ENCODE measurements at regions not wholly inside any gene's neighbourhood (a gene's known extent, or its start where the extent isn't known, plus 50 kb on each side); places are given as distances from the start of the nearest gene placed in this dataset.
A peak's percentile ranks its signal among the peaks of the same experiment; 100 is the strongest.
"Not testable (repeated sequence)": the region's sequence is repeated elsewhere in the genome, so short reads cannot be mapped to it uniquely, and the experiment has no call there.

DNA sequence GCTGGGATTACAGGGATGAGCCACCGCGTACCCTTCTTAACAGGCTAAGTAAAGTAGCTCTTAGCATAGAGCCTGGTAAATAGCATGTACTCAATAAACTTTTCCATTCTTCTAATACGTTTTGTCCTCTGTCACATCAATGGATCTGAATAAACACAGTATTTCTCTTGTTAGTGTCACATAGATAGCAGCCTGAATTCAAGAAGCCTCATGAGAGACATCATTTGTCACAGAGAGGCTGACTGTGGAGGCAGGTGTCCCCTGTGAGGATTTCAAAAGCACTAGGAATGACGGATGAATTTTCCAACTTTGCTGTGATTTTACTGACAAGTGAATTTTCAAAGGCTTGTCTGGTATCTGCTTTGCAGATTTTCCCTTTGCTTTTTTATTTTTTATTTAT is 82.6 kb upstream of the CDC14C start:
- no peaks in the 10 kb centered on the region for H3K36me3 ChIP-seq
- TF ChIP-seq, protein P1, sequence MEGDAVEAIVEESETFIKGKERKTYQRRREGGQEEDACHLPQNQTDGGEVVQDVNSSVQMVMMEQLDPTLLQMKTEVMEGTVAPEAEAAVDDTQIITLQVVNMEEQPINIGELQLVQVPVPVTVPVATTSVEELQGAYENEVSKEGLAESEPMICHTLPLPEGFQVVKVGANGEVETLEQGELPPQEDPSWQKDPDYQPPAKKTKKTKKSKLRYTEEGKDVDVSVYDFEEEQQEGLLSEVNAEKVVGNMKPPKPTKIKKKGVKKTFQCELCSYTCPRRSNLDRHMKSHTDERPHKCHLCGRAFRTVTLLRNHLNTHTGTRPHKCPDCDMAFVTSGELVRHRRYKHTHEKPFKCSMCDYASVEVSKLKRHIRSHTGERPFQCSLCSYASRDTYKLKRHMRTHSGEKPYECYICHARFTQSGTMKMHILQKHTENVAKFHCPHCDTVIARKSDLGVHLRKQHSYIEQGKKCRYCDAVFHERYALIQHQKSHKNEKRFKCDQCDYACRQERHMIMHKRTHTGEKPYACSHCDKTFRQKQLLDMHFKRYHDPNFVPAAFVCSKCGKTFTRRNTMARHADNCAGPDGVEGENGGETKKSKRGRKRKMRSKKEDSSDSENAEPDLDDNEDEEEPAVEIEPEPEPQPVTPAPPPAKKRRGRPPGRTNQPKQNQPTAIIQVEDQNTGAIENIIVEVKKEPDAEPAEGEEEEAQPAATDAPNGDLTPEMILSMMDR (IDR thresholded peaks at IDR 0.05), result no peak
- intact Hi-C loops (cut with DNase I), result no loop called here
- DNase-seq, result no peak
- no peak overlapping the region for H3K4me3 ChIP-seq
- H3K9me3 ChIP-seq, result no peaks in the 10 kb centered on the region
- no peak overlapping the region for H3K27ac ChIP-seq
- ATAC-seq, result no peak
- WGBS, 2 donors, result 81 to 82% methylated on average over 4 of the region's 4 CpGs
- H3K27me3 ChIP-seq, result no peaks in the 10 kb centered on the region
- no peaks in the 10 kb centered on the region for H3K4me1 ChIP-seq

DNA sequence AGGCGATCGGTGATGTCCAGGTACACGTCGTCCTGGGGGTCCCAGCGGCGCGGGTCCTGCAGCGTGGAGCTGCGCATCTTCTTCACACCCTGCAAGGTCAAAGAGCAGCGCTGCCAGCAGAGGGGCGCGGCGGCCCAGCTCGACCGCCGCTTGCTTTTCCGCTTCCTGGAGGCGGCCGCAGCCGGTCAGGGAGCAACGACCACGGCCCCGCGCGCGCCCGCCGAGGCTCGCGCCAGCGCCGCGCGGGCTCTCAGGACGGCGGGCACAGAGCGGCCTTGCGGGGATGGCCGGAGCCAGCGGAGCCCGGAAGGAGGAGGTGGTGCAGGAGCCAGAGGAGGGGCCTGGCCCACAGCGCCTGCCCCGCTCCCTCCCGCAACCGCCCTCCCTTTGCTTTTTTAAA is 76.4 kb upstream of the CDC14C start:
- DNase-seq (peak in 1 of 2 donors; percentile 7), ATAC-seq (no peak)
- Histone ChIP-seq H3K27ac (no peak overlapping the region), H3K36me3 (no peaks in the 10 kb centered on the region), H3K4me3 (no peak overlapping the region), H3K4me1 (no peaks in the 10 kb centered on the region), H3K27me3 (peaks cover 0 to 4% (median 0%) of the 10 kb centered on the region in 7 donors), H3K9me3 (no peaks in the 10 kb centered on the region)
- intact Hi-C loops (cut with DNase I), result no loop called here
- TF ChIP-seq, protein P1 (IDR thresholded peaks at IDR 0.05), result no peak
- WGBS, 2 donors, result 20 to 43% methylated on average over 45 of the region's 45 CpGs

DNA sequence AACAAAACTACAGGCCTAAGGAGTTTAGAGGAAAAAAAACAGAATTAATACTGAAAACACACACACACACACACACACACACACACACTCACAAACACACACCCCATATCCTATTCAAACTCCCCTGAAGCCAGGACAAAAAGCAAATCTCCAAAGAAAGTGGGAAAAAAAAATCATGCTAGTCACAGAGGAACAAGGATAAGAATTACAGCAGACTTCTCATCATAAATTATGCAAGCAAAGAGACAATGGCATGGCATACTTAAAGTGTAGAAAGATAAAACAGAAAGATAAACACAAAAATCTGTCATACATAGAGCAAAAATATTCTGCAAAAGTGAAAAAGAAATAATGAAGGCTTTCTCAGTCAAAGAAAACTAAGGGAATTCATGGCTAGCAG is 63.9 kb upstream of the CDC14C start:
- ATAC-seq; H3K36me3 ChIP-seq; H3K4me3 ChIP-seq; H3K4me1 ChIP-seq; H3K27ac ChIP-seq; H3K27me3 ChIP-seq; DNase-seq; intact Hi-C loops (cut with DNase I): not testable (repeated sequence)
- peaks cover 0 to 26% (median 4%) of the 10 kb centered on the region in 11 donors for H3K9me3 ChIP-seq

DNA sequence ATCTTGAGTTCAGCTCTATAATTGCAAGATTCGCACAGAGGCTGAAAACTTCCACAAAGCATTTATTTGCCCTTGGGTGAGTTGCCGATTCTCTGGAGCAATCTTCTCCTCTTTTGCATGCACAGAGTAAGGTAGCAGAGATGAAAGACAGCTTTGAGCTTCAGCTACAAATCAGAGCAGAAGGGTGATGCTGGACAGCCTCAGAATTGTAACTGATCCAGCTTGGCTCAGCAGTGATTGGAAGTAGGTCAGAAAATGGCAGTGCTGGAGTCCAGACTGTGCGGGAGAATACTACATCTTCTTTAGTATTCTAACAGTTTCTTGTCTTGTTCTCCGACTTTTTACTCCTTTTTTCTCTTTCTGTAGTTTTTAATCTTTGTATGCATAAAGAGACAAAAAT is 55.4 kb upstream of the CDC14C start:
- Histone ChIP-seq H3K27ac (no peak overlapping the region), H3K4me3 (no peak overlapping the region), H3K27me3 (peaks cover 0 to 9% (median 0%) of the 10 kb centered on the region in 7 donors), H3K9me3 (no peaks in the 10 kb centered on the region), H3K36me3 (no peaks in the 10 kb centered on the region), H3K4me1 (no peaks in the 10 kb centered on the region)
- intact Hi-C loops (cut with DNase I), result no loop called here
- 68 to 79% methylated on average over 4 of the region's 4 CpGs for WGBS, 2 donors
- TF ChIP-seq, protein P1 (IDR thresholded peaks at IDR 0.05), result no peak
- ATAC-seq (no peak), DNase-seq (no peak)

DNA sequence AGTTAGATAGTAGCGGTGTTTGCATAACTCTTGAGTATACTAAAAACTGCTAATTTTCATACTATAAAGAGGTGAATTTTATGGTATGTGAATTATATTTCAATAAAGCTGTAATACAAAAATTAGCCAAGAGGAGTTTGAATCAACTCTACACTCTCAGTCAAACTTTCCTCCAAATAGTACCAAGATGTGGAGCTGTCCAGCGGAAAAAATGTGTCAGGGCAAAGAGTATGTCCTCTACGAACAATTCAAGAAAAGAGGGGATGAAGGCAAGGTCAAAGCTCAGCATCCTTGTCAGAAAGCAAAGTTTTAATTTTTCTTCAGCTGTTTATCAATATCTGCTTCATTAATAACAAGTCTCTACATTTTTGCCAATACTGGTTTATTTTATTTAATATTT is 51.8 kb upstream of the CDC14C start:
- TF ChIP-seq, protein P1 (IDR thresholded peaks at IDR 0.05), result no peak
- Histone ChIP-seq H3K27ac (no peak overlapping the region), H3K4me3 (no peak overlapping the region), H3K4me1 (no peaks in the 10 kb centered on the region), H3K36me3 (no peaks in the 10 kb centered on the region), H3K27me3 (peaks cover 0 to 1% (median 0%) of the 10 kb centered on the region in 7 donors), H3K9me3 (no peaks in the 10 kb centered on the region)
- DNase-seq, result no peak
- WGBS, 2 donors, result 77 to 83% methylated on average over 3 of the region's 3 CpGs
- ATAC-seq, result no peak
- intact Hi-C loops (cut with DNase I), result loop anchor here in 6 of 10 donors (5.0 to 10.0 kb wide), 4 partner anchors 448 to 578 kb away; no protein-coding TSS in a partner anchor
